HG03159 (cell line): ENCODE measurements at regions not wholly inside any gene's neighbourhood (a gene's known extent, or its start where the extent isn't known, plus 50 kb on each side); places are given as distances from the start of the nearest gene placed in this dataset.
"Not testable (repeated sequence)": the region's sequence is repeated elsewhere in the genome, so short reads cannot be mapped to it uniquely, and the experiment has no call there.

Experiments used
- ATAC-seq: cut with Tn5 transposase; IDR thresholded peaks from one replicate; pipeline ENCODE4 v1.9.1; 2021; ENCODE audit warnings: mild to moderate bottlenecking, moderate library complexity; ENCODE audit not compliant: unreplicated experiment

DNA sequence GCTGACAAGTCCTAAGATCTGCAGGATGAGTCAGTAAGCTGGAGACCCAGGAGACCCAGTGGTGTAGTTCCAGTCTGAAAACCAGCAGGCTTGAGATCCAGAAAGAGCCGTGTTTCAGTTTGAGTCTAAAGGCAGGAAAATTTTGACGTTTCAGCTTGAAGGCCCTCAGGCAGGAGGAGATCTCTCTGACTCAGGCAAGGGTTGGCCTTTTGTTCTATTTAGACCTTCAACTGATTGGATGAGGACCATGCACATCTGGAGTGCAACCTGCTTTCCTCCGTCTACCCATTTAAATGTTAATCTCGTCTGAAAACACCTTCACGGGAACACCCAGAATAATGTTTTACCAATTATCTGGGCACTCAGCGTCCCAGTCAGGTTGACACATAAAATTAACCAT is 69.5 kb downstream of the NPIPA7 start:
- ATAC-seq, result not testable (repeated sequence)

DNA sequence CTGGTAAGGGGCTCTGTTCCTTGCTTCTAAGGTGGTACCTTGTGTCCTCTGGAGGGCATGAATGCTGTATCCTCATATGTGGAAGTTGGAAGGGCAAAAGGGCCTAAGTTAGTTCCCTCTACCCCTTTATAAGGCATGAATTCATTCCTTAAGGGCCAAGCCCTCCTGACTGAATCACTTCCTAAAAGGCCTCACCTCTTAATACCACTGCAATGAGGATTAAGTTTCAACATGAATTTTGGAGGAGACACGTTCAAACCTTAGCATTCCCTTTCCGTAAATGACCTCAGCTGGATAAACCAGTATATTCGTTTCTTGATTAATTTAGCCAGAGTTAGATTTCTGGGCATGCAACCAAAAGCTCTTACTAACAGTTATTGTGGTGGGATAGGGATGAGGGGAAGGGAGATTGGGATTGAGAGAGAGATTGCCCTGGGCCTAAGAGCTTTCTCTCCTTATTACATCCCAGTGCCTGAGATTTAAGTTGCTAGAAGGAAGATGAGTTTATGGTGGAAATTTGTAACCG is 70.8 kb downstream of the NPIPA7 start:
- ATAC-seq, result not testable (repeated sequence)

DNA sequence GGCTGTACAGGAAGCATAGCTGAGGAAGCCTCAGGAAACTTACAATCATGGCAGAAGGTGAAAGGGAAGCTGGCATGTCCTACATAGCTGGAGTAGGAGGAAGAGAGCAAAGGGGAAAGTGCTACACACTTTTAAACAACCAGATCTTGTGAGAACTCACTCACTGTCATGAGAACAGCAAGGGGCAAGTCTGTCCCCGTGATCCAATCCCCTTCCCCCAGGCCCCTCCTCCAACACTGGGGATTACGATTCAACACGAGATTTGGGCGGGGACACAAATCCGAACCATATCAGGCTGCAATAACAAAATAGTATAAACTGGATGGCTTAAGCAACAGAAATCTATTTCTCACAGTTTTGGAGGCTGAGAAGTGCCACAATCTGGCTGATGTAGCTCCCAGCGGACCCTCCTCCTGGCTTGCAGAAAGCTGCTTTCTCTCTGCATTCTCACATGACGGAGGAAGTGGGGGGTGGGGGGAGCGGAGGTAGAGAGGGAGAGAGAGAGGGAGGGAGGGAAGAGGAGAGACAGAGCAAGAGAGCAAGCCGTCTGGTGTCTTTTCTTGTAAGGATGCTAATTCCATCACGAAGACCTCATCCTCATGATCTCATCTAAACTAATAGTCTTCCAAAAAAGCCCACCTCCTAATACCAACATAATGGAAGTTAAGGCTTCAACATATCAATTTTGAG is 72.9 kb downstream of the NPIPA7 start:
- not testable (repeated sequence) for ATAC-seq

DNA sequence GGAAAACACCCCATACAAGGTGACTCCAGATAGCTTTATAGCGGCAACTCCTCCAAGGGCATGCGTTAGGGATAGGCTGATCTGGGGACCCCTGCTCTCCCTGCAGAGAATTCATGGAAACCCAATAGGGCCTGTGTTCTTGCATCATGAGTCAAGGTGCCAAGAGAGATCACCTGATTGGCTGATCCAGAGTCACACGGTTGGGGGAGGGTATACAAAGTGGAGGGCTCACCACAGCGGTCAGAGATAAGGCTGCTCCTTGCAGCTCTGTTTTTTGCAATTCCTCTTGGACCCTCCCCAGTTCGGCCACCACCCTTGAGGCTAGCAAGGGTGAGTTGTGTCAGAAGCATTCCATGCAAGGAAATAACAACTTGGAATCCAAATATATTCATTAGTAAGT is 79.6 kb downstream of the NPIPA7 start:
- not testable (repeated sequence) for ATAC-seq

DNA sequence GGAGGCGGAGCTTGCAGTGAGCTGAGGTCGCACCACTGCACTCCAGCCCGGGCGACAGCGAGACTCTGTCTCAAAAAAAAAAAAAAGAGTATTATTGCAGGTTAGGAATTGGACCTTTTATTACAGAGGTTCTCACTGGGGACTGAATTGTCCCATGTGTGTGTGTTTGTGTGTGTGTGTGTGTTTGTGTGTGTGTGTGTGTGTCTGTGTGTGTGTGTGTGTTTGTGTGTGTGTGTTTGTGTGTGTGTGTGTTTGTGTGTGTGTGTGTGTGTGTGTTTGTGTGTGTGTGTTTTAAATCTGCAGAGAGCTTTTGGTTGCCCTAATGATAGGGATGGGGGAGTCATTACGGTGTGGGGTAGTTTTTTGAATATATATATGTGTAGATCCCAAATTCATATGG is 84.9 kb downstream of the NPIPA7 start:
- ATAC-seq, result not testable (repeated sequence)

DNA sequence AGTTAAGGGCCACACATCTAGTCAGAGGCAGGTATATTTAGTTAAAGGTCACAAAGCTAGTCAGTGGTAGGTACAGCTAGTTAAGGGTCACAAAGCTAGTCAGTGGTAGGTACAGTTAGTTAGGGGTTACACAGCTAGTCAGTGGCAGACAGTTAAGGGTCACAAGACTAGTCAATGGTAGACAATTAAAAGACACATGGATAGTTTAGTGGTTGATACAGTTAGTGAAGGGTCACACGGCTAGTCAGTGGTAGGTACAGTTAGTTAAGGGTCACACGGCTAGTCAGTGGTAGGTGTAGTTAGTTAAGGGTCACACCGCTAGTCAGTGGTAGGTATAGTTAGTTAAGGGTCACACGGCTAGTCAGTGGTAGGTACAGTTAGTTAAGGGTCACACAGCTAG is 110.0 kb downstream of the NPIPA7 start:
- not testable (repeated sequence) for ATAC-seq

DNA sequence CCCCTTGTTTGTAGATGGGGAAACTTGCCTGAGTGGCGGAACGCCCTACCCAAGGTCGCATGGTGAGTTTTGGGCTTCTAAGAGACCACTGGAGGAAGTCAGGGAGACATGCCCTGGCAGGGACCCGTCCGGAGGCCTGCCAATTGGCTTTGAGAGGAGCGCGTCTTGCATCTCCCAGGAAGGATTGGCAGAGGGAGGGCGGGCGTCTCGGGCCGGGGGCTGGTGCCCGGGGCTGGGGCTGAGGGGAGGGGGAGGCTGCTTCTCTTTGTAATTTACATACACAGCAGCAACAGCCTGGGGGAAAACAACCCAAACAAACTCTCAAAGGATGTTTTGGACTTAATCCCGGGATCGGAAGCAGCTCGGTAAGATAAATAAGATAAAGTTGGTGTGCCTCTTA is 110.5 kb downstream of the NPIPA7 start:
- not testable (repeated sequence) for ATAC-seq

DNA sequence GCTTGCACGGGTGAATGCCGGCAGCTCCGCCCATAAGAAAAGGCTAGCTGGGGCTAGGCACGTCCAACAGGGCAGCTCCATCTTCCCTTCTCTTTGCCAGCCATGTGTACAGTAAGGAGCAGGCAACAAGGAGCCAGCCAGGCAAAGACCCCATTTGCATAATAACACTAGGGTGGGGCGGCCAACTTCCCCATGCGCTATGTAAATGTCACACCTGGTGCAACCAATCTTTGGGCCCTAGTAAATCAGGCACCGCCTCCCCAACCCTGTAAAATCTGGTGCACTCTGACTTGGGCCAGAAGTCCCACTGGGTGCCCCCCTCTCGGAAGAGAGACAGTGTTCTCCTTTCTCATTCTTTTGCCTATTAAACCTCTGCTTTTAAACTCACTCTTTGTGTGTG is 115.2 kb downstream of the NPIPA7 start:
- ATAC-seq, result not testable (repeated sequence)

DNA sequence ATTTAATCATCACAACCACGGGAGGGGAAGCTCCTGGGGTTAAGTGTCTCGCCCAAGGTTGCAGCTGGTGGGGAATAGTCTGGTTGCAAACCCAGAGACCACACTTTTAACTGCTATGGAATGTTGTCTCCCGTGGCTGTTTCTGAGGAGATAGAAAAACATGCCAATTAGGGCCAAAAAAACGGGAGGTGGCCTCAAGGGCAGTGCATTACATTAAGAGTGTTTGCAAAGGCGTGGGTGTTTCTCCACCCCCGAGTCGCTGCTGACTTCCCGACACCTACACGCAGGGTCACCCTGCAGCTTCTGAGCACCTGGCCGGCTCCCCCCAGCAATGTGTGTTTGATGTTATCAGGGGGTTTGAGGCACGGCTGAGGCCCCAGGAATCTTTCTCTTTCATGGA is 116.1 kb downstream of the NPIPA7 start:
- ATAC-seq, result not testable (repeated sequence)

DNA sequence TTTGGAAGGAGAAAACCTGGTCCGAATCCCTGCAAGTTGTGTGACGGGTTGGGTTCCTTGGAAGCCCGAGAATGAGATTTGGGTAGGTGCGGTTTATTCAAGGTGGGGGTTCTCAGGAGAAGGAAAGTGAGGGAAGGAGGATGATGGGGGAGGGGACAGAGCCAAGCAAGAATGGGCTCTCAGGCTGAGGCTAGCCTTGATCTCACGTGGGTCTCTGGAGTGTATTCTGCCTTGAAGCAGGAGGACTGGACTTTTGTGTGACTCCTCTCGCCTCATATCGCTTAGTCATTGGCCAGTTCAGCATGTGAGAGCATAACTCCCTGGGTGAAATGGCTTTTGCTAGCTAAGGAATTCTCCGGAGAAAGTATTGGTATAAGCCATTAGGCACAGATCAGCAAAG is 120.9 kb downstream of the NPIPA7 start:
- not testable (repeated sequence) for ATAC-seq

DNA sequence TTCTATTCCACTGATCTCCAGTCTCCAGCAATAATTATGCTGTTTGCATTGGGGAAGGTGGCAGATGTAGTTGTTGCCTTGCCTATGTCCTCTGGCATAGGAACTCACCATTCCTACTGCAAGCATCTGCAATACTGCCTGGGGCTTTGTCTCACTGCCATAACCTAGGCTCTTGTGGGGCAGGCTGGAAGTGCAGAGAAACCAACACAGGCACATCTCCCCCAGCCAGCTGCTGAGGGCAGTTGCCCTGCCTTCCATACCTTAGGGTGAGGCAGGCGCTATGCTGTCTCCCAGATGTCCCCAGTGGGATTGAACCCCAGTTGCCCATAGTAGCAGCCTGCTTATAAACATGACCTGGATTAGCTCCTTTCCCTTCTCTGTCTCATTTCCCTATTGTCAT is 128.1 kb downstream of the NPIPA7 start:
- ATAC-seq, result not testable (repeated sequence)

DNA sequence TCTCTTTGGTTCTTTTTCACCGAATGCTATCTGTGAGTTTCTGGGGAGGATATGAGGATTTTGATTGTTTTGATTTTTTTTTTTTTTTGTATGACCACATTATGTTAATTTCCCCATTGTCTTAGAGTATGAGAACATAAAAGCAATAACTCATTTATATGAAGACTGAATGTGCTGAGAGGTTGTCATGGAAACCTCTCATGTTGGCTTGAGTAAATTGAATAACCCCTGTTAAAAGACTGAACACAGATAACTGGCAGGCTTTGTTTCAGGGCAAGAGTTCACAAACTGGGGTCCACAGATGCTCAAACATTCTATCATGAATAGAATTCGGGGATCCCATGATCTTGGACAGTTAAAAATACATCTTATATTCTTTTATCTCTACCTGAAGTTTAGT is 129.4 kb downstream of the NPIPA7 start:
- not testable (repeated sequence) for ATAC-seq

DNA sequence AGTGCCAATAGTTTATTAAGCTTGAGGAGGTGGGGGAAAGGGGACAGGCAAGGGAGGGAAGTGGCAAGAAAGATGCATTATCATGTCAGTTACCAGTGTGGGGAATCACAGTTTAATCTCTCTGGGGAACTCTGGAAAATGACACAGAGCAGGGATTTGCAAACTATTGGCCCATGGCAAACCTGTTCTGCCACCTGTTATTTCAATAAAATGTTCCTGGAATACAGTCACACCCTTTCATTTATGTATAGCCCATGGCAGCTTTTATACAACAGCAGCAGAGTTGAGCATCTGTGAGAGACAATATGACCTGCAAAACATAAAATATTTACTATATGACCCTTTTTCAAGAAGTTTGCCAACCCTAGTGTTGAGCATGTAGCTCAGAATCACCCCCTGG is 140.5 kb downstream of the NPIPA7 start:
- ATAC-seq, result not testable (repeated sequence)

DNA sequence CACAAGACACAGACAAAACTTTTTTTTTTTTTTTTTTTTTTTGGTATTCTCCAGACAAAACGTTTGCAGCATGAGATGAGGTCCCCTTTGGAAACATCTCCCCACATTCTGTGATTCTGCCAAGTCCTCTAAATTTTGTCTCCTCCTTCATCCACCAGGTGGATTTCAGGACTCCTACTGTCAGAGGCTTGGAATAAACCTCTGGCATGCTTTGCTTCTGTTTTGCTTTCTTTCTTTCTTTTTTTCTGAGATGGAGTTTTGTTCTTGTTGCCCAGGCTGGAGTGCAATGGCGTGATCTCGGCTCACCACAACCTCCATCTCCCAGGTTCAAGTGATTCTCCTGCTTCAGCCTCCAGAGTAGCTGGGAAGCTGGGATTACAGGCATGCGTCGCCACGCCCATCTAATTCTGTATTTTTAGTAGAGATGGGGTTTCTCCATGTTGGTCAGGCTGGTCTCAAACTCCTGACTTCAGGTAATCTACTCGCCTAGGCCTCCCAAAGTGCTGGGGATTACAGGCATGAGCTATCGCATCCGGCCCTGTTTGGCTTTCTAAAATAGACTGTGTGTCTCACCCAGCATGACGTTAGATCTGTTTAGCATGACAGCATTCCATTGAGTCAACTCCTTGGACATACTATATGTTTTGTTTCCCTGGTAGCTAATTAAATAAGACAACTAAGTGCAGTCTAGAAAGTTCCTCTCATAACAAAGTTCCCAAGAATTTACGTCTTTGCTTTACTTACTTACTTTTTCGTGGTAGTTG is 142.5 kb downstream of the NPIPA7 start:
- not testable (repeated sequence) for ATAC-seq

DNA sequence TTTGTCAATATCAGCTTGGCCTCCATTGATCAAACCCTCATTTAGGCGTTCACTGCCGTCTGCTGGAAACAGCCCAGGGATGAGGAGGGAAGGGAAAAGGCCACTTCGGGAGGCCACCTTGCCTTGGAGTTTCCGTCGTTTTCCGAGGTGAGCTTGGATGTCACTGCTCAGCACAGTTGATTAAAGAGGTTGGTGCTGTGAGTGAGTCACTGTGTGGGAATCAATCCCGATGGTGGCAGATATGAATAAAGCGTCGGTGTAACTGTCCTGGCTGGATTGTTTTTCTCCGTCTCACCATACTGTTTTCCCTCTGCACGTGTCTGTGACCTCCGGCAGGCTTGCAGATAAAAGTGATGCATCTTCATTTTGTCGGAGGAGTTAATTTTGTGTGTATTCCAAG is 148.1 kb downstream of the NPIPA7 start:
- ATAC-seq, result not testable (repeated sequence)

DNA sequence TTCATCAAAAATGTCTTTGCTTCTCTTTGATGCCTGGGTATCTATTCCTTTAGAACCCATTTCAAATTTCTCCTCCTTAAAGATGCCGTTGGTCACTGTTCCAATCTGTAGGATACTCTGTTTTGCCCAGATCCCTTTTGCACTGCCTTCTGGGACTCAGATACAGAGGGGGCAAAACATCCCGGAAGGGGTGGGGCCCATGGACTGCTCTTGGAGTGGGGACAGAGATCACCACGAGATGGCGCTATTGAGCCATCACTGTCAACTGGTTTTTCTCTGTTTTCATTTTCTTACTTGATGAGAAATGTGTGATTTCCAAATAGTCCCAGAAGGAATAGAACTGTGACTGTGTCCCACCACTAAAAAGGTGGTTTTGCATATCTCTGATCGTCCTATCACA is 151.8 kb downstream of the NPIPA7 start:
- not testable (repeated sequence) for ATAC-seq

DNA sequence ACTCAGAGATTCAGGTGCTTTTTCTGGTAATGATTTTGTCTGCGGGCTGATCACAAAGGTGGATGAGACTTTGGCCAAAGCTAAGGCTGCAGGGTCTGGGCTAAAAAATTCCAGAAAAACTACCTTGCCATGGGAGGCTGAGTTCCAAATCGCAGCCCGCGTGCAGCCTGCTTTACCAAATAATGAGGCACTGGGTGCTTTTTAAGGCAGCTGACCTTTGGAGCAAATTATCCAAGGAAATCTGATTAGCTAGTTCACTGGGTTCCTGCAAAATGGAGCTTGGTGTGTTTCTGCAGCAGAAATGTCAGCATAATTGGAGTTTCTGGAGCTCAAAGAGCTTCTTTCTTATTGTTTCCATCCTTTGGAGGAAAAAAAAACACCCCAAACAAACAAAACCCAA is 156.6 kb downstream of the NPIPA7 start:
- not testable (repeated sequence) for ATAC-seq

DNA sequence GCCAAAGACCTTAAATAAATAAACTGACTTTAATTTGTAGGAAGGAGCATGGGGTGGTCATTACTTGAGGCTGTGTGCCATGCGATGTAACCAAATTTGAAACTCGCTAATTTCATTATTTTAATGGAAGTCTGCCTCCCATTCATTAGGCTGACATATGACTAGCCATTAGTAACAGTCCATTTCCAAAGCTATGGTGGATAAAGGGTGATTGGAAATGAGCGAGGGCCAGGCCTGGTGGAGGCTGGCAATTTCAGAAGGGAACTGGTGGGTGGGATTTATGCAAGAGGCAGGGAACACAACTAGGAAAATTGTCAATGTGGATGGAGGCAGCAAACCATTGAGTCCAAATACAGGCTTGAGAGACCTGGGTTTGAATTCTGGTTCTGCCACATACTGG is 157.2 kb downstream of the NPIPA7 start:
- ATAC-seq, result not testable (repeated sequence)

DNA sequence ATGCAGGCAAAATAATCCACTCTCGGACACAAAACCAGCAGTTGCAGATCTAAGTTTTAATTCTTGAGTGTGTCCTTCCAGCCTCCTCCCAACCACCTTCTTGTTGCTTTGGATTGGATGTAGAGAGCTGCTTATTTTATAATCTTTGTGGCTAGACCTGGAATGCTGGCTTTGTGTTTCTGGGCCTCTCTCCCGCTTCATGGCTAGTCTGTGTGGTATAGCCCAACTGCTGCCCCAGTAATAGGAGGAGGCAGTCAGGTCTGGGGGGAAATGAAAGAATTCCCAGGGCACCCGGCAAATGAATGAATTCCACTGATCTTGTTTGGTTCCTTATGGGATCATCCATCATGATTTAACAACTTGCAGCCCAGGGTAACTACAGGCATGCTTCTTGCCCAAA is 170.8 kb downstream of the NPIPA7 start:
- ATAC-seq, result not testable (repeated sequence)

DNA sequence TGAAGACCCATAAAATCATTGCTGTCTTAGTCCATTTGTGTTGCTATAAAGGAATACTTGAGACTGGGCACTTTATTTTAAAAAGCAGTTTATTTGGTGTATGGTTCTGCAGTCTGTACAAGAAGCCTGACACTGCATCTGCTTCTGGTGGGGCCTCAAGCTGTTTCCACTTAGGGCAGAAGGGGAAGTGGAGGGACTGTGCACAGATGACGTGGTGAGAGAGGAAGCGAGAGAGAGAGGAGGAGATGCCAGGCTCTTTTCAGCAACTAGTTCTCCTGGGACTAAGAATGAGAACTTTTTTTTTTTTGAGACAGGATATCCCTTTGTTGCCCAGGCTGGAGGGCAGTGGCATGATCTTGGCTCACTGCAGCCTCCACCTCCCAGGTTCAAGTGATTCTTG is 171.9 kb downstream of the NPIPA7 start:
- ATAC-seq, result not testable (repeated sequence)

DNA sequence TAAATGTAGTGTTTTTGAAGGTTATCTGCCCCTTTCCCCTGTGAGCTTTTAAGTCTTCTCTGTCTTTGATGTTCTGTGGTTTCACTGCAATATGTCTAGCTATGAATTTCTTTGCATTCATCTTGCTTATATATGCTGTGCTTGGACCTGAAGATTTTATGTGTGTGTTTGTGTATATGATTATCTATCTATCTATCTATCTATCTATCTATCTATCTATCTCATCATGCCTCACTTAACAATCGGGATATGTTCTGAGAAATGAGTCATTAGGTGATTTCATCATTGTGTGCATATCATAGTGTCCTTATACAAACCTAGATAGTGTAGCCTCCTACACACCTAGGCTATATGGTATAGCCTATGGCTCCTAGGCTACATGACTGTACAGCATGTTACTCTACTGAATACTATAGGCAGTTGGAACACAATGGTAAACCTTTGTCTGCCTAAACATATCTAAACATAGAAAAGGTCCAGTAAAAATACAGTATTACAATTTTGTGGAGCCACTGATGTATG is 173.9 kb downstream of the NPIPA7 start:
- not testable (repeated sequence) for ATAC-seq
